HFF-Myc (cell line): ENCODE measurements at regions not wholly inside any gene's neighbourhood (a gene's known extent, or its start where the extent isn't known, plus 50 kb on each side); places are given as distances from the start of the nearest gene placed in this dataset.

ENCODE experiments used
- DNase-seq: peaks from one replicate; pipeline ENCODE4 v3.0.0-alpha.2; 2011; ENCODE audit warnings: low read depth; ENCODE audit errors: extremely low read depth
- H3K4me3 ChIP-seq: replicated peaks from 2 replicates; pipeline ENCODE4 v1.5.1; 2011; ENCODE audit warnings: low read depth, mild to moderate bottlenecking, control low read depth, low read length
- CTCF ChIP-seq: IDR thresholded peaks from 2 replicates; pipeline ENCODE4 v1.5.1; 2012; ENCODE audit warnings: mild to moderate bottlenecking, low read depth, low read length, control low read depth; ENCODE audit errors: missing control alignments

GRCh38 chr4:162921178-162921785 is 245.4 kb downstream of the NAF1 start:
- H3K4me3 ChIP-seq = no peak overlapping the region
- no peak for DNase-seq
- no peak for TF ChIP-seq CTCF

GRCh38 chr4:162920649-162921048 is 246.0 kb downstream of the NAF1 start:
- TF ChIP-seq CTCF = no peak
- H3K4me3 ChIP-seq = no peak overlapping the region
- DNase-seq = no peak

- no peak overlapping the region for H3K4me3 ChIP-seq
- TF ChIP-seq CTCF = no peak
- no peak for DNase-seq
Observed at GRCh38 chr4:162912482-162912881, 254.2 kb downstream of the NAF1 start.

- no peak for DNase-seq
- TF ChIP-seq CTCF = no peak
- no peak overlapping the region for H3K4me3 ChIP-seq
Observed at GRCh38 chr4:162911349-162911748, 255.3 kb downstream of the NAF1 start.

GRCh38 chr4:162909952-162910351 is 256.7 kb downstream of the NAF1 start:
- no peak overlapping the region for H3K4me3 ChIP-seq
- TF ChIP-seq CTCF = no peak
- no peak for DNase-seq

- no peak overlapping the region for H3K4me3 ChIP-seq
- no peak for TF ChIP-seq CTCF
- DNase-seq = no peak
Observed at GRCh38 chr4:162894387-162894786, 272.3 kb downstream of the NAF1 start.

- TF ChIP-seq CTCF = no peak
- no peak overlapping the region for H3K4me3 ChIP-seq
- DNase-seq = no peak
Observed at GRCh38 chr4:162891788-162892707, 274.6 kb downstream of the NAF1 start.
